Astrocyte (in vitro differentiated cells and primary cell): ENCODE measurements at regions not wholly inside any gene's neighbourhood (a gene's known extent, or its start where the extent isn't known, plus 50 kb on each side); places are given as distances from the start of the nearest gene placed in this dataset.

ENCODE experiments used
- EZH2 ChIP-seq: IDR thresholded peaks from 2 replicates; pipeline ENCODE4 v1.6.1; 2012; ENCODE audit warnings: mild to moderate bottlenecking, low read length, inconsistent platforms; ENCODE audit not compliant: insufficient read depth
- TF ChIP-seq, protein P1 (sequence below): IDR thresholded peaks from 2 replicates; pipeline ENCODE4 v1.5.1; 2011; ENCODE audit warnings: low read depth, mild to moderate bottlenecking, inconsistent platforms, low read length, moderate library complexity; ENCODE audit not compliant: insufficient read depth

DNA sequence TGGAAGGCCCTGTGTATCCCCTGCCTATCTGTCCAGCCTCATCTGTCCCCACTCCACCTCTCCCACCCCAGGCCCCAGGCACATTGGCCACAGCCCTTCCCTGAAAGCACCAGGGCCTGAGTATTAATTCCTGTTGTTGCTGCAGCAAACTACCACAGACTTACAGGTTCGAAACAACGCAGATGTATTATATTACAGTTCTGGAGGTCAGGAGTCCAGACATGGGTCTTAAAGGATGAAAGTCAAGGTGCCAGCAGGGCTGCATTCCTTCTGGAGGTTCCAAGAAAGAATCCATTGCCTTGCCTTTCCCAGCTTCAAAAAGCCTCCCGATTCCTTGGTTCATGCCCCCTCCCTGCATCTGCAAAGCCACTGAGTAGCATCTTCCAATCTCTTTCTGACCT, 78.7 kb upstream of the LAPTM4A start:
- TF ChIP-seq, protein P1, sequence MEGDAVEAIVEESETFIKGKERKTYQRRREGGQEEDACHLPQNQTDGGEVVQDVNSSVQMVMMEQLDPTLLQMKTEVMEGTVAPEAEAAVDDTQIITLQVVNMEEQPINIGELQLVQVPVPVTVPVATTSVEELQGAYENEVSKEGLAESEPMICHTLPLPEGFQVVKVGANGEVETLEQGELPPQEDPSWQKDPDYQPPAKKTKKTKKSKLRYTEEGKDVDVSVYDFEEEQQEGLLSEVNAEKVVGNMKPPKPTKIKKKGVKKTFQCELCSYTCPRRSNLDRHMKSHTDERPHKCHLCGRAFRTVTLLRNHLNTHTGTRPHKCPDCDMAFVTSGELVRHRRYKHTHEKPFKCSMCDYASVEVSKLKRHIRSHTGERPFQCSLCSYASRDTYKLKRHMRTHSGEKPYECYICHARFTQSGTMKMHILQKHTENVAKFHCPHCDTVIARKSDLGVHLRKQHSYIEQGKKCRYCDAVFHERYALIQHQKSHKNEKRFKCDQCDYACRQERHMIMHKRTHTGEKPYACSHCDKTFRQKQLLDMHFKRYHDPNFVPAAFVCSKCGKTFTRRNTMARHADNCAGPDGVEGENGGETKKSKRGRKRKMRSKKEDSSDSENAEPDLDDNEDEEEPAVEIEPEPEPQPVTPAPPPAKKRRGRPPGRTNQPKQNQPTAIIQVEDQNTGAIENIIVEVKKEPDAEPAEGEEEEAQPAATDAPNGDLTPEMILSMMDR = no peak
- TF ChIP-seq EZH2 = no peak
